ENCODE measurements at regions not wholly inside any gene's neighbourhood (a gene's known extent, or its start where the extent isn't known, plus 50 kb on each side); places are given as distances from the start of the nearest gene placed in this dataset.
A peak's percentile ranks its signal among the peaks of the same experiment; 100 is the strongest.

DNA sequence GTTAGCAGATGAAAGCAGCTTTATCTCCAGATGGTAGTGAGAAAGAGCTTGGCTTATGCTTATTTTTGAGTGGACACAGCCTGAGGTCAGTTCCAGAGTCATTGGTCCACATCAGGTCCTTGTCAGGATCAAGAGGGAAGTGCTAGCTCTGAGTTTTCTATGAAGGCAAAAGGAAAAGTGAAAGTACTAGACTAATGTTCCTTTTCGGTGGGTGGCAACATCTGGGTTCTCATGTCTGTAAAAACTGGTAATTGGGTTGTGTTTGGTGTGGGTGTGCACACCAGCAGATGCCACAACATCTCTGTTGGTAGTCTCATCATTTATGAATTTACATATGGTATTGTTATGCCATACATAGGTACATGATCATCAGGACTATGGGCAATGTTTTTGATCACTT is 210.5 kb downstream of the PWWP3B start:
- no peak for TF ChIP-seq POLR2A (IDR thresholded peaks at IDR 0.05)
- no peak for TF ChIP-seq POLR2AphosphoS5 (IDR thresholded peaks at IDR 0.05)
- Histone ChIP-seq H3K9me3 (peaks cover 0 to 12% (median 0%) of the 10 kb centered on the region in 8 donors), H3K27me3 (replicated peaks in 1 of 7) (no peaks in the 10 kb centered on the region), H3K27ac (no peak overlapping the region), H3K4me3 (peak overlapping the region in 2 of 8 donors; percentile 7 to 32), H3K4me1 (no peaks in the 10 kb centered on the region), H3K36me3 (no peaks in the 10 kb centered on the region)
- WGBS, 5 donors: 23 to 81% (median 25%) methylated on average over 1 of the region's 1 CpG
- no peak for DNase-seq
- intact Hi-C loops (cut with DNase I; ENCODE audit: low total_unique reads): no loop called here

- no peak for DNase-seq
- Histone ChIP-seq H3K4me1 (no peaks in the 10 kb centered on the region), H3K27me3 (replicated peaks in 1 of 7) (no peaks in the 10 kb centered on the region), H3K9me3 (no peaks in the 10 kb centered on the region), H3K4me3 (no peak overlapping the region), H3K27ac (no peak overlapping the region), H3K36me3 (no peaks in the 10 kb centered on the region)
- WGBS, 5 donors: 61 to 91% (median 79%) methylated on average over 2 to 4 of the region's 4 CpGs
- intact Hi-C loops (cut with DNase I; ENCODE audit: low total_unique reads): no loop called here
- TF ChIP-seq POLR2AphosphoS5 (IDR thresholded peaks at IDR 0.05): no peak
- no peak for TF ChIP-seq POLR2A (IDR thresholded peaks at IDR 0.05)
- TF ChIP-seq CTCF (IDR thresholded peaks at IDR 0.05 in 8 of 11, conservative IDR thresholded peaks at IDR 0.05 in 3 of 11): no peak
Observed at GRCh38 chrX:106391284-106391911, 220.4 kb upstream of the RADX start.

GRCh38 chrX:106392346-106392745 is 219.4 kb upstream of the RADX start:
- Histone ChIP-seq H3K27ac (no peak overlapping the region), H3K4me1 (no peaks in the 10 kb centered on the region), H3K4me3 (no peak overlapping the region), H3K36me3 (no peaks in the 10 kb centered on the region), H3K9me3 (no peaks in the 10 kb centered on the region), H3K27me3 (replicated peaks in 1 of 7) (no peaks in the 10 kb centered on the region)
- WGBS, 5 donors: 50 to 77% (median 67%) methylated on average over 1 of the region's 1 CpG
- intact Hi-C loops (cut with DNase I; ENCODE audit: low total_unique reads): no loop called here
- DNase-seq: no peak
- TF ChIP-seq POLR2AphosphoS5 (IDR thresholded peaks at IDR 0.05) (no peak), CTCF (IDR thresholded peaks at IDR 0.05 in 8 of 11, conservative IDR thresholded peaks at IDR 0.05 in 3 of 11) (no peak), POLR2A (IDR thresholded peaks at IDR 0.05) (no peak)

DNA sequence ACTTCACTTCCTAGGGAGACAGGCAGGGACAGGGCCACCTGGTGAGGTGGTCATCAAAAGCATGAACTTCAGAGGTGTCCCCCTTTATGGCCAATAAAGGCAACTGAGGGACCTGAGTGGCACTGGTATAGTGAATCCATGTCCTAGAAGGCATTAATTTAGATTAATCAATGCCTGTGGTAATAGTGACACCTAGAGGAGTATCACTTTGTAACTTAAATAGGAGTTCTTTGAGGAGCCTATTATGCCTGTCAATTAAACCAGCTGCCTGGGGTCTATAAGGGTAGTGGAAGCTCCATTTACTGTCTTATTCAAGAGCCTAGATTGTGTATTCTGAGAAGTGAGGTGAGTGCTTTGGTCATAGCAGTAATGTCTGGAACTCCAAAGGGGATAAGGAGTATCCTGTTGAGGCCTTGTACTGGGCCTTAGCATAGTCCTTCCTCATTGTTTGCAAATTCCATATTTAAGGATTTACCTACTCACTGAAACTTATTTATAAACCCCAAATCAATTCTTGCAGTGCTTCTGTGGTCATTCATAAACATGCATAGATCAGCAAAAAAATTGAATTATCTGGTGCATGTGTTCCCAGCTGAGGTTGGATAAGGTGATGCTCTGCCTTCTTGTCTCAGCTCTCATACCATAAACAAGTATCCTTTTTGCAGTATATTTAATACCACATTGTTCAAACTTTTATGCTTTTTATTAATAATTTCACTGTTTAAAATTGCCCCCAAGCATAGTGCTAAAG is 213.8 kb upstream of the RADX start:
- no peak for DNase-seq
- Histone ChIP-seq H3K27ac (no peak overlapping the region), H3K36me3 (no peaks in the 10 kb centered on the region), H3K4me3 (no peak overlapping the region), H3K27me3 (replicated peaks in 1 of 7) (no peaks in the 10 kb centered on the region), H3K4me1 (no peaks in the 10 kb centered on the region), H3K9me3 (no peaks in the 10 kb centered on the region)
- TF ChIP-seq CTCF (IDR thresholded peaks at IDR 0.05 in 8 of 11, conservative IDR thresholded peaks at IDR 0.05 in 3 of 11) (no peak), POLR2AphosphoS5 (IDR thresholded peaks at IDR 0.05) (no peak), POLR2A (IDR thresholded peaks at IDR 0.05) (no peak)
- intact Hi-C loops (cut with DNase I; ENCODE audit: low total_unique reads): no loop called here
